ENCODE measurements at regions not wholly inside any gene's neighbourhood (a gene's known extent, or its start where the extent isn't known, plus 50 kb on each side); places are given as distances from the start of the nearest gene placed in this dataset.
"Not testable (repeated sequence)": the region's sequence is repeated elsewhere in the genome, so short reads cannot be mapped to it uniquely, and the experiment has no call there.

DNA sequence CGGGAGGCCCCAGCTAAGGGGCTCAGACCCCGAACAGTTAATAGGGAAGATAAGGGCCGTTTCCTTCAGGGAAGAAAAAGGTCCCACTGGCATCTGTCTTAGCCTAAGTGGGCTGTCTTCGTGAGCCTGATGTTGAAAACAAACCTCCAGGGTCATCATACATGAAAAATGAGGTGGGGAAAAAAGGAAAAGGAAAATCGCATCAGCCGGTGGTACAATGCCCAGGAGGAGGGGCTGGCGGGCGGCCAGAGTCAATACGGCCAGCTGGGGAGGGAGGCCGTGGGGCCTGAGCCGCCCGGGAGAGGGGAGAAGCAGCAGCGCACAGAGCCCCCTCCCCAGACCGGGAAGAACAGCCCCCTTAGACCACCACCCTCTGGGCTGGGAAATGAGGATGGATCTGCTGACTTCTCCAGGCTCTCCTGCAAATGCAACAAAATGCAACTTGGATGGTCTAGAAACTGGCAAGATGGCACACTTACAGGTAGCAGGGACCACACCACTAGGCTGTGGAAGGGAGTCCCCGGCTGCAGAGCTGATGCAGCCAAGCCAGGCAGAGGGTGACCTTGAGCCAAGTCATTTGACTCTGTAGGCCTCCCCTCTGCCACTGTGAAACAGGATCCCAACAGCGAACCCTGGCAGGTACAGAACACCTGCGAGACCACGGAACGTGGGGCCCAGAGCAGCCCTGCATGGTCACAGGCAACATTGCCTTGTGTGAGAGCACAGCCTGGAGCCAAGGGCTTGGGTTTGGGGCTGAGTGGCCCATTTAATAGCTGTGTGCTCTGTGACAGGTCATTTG, 448.5 kb downstream of the SOX9 start:
- no peak for DNase-seq

DNA sequence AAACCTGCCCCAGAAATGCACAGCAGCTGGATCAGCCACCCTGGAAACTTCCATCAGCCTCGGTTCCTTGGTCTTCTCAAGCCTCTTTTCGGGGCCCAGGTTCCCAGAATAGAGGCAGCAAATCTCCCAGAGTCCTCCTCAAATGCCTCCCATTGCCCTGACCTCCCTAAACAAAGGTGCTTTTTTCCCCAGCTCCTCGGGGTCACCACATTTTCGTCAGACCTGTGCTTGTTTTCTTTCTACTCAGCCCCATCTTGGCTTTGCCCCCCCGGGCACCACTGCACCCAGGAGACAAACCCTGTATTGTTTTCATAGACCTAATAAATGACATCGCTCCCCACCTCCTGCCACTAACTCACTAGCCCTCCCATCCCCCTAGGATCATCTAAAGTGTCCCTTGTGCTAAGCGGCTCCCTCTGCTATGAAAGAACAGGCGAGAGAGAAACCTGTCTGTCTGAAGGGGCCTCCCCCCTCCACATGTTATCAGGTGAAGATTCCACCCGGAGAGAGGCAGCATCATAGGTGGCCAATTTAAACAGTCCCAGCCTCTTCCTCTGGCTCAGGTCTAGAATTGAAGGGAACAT, 451.1 kb downstream of the SOX9 start:
- DNase-seq = no peak

DNA sequence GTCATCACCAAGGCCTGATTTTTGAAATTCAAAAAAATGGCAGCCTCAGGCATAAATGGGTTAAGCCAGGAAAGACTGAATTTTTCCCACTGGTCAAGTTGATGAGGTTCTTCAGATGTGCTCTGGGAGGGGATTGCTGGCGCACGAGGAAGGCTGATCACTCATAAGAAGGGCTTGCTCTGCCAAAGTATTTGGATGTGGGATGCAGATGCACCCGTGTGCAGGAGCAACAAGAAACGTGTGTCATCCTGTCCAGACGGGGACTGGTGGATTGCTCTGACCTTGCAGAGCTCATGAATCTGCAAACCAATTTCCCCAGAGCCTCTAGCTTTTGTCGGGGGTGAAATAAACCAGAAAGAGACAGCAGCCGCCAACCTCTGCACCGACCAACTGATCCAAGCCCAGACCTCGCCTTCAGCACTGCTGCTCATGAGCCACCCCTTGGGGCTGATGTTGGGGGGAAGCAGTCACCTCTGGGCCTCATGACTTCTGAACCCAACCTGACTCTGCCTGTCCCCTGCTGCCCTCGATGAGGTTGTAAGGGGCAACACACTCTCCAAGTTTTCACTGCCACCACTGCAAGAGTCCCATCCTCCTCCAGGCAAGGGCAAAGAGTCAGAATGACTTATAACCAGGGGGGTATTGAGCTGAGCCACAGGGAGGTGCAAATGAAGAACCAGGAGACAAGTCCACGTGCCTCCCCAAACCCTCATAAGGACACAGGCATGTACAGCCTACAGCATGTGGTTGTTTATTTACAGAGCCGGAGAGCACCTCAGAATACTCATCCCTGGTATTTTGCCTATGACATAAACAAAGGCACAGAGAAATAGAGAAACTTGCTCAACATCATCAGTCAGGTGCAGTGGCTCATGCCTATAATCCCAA, 452.0 kb downstream of the SOX9 start:
- no peak for DNase-seq

DNA sequence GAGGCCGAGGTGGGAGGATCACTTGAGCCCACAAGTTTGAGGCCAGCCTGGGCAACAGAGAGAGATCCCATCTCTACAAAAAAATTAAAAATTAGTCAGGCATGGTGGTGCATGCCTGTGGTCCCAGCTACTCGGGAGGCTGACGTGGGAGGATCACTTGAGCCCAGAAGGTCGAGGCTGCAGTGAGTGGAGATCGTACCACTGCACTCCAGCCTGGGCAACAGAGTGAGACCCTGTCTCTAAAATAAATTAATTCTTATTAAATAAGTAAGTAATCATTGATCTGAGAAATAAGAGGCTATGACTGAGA, 452.6 kb downstream of the SOX9 start:
- DNase-seq = not testable (repeated sequence)

DNA sequence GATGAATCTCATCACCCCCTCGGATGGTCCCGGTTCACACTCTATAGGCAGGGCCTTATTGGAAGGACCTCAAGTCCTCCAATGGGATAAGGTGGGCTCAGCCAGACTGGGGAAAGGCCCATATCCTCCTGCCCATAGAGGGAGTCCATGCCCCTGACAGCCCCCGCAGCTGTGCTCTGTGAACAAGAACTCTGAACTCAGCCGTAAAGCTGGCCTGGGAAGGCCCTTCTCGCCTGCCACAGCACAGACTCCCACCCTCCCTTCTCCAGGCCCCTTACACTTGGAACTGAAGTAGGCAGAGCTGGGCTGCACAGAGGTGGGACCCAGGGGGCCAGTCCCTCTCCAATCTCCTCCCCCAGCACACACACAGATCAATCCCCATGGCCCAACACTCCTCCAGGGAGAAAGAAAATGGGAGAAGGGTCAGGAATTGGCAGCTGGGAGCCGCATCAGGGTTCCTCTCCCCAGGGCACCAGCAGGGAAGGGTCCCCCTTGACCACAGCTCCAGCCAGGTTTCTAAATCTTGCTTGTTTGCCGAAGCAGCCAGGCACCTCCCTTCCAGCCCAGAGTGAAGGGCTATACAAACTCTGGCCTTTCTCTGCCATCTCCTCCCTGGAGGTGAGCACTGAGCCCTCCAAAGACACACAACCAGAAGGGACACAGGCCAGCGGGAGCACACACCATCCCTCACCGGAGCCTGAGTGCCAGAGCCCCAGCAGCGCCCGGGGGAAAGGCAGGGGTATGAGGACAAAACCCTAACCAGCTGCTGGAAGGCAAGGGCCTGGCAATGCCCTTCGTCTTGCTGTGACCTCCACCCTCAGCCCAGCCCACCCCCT, 454.1 kb downstream of the SOX9 start:
- no peak for DNase-seq

DNA sequence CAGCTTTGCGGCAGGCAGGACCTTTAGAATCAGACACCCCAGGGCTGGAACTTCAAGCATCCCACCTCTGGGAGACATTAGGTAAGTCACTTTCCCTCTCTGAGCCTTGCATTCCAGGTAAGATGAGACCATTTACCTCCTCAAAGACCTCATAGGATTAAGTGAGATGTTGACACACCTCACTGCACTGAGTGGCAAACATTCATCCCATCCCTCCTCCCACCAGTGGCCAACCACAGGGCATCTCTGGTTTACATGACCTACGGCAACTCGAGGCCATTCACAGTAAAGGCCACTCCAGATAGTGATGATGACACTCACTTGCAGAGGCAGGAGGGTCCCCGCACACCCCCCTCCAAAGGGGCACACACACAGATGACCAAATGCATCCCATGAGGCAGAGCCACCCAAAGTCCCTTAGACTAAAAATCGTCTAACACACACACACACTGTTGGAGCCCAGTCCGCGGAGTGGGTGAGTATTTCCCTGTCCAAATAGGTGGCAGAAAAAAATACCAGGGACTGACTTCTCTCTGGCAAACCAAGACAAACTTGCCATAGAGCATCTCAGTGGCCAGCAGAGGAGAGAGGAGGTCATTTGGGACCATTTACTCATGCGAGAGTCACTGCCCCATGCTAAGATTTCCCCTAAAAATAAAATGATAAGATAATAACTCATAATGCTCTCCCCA, 454.9 kb downstream of the SOX9 start:
- DNase-seq = peak in 1 of 56 donors; percentile 49

DNA sequence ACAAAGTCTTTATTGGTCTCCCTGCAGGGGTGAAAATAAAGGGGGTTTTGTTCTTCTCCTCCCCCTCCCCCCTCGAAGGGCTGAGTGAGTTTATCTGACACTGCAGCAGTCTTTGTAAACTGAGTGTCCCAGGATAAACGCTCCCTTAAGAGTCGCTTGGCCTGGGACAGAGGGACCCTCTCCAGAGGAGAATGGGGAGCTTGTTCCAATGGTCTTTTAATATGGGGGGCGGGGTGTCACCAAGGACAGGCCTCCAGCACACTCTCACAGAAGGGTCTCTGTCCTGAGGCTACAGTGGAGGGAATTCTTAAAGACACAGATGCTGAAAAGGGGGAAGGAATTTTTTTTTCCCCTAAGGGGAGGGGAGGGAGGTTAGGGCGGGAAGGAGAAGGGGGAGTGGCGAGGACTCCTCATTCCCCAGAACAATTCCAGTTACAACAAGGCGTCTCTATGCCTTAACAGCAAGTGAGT, 455.5 kb downstream of the SOX9 start:
- DNase-seq = peak in 49 of 56 donors; percentile 21 to 81 (median 52)

DNA sequence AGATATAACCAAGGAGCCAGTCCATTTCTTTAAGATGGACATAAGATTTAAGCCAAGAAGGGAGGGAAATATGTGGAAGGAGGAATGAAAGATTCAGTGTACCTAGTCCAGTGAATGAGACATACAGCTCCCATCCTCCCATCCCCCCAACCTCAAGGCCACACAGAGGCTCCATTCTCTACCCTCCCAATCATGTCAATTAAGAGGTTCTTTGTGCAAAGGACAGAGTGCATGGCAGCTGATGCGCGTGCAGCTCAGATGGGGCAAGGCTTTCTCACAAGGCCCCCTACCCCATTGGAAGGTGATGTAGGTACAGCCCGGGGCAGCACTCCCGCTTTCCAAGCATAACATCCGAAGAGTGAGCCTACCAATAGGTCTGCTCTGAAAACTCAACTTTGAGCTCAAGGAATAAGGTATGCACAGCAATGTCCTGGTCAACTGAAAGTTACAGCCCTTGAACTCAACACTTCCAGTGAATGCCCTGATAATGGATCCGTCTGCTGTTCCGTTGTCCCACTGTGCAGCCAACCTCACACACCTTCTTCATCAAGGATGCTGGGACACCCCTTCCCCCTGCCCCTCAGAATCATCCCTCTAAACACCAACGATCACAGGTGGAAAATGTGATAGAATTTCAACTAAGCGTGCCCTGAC, 458.1 kb downstream of the SOX9 start:
- peak in 21 of 56 donors; percentile 6 to 68 (median 23) for DNase-seq

DNA sequence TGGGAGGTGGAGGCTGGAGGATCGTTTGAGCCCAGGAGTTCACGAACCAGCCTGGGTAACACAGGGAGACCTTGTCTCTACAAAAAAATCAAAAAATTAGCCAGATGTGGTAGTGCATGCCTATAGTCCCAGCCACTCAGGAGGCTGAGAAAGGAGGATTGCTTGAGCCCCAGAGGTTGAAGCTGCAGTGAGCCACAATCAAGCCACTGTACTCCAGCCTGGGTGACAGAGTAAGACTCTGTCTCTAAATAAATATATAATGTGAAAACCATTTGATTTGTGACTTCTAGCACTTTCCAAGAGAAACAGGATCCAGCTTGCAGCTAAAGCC, 459.1 kb downstream of the SOX9 start:
- peak in 1 of 56 donors; percentile 30 for DNase-seq

DNA sequence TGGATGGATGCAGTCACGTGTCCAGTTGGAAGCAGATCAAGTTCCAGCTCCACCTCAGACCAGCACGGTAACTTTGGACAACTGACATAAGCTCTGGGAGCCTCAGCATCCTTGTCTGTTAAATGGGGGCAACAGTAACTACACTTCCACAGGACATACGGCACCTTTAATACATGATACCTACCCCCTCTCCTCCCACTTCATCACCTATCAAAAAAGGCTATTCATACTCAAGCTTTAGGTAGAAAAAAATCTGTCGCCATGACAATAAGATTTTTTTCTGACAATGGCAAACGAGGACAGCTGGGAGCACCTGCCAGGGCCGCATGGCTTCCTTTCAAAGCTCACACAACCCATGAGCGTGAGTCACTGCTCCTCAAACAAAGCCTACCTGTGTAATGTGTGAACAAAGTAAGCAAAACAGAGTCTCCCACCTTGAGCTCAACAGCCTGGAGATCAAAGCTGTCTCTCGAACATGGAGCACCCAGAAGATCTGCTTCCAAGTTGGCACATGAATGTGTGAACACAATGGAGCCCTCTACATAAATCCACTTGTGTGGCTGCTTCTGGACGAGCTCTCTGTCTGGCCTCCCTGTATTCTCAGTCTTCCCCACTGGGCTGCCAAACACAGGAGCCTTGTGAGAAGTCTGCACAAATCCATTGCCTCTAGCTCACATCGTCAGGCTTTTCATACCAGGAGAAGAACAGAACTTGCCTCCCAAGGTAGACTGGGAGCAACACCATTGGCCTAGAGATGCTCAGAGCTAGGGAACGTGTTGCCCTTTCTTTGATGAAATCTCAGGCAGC, 459.7 kb downstream of the SOX9 start:
- peak in 33 of 56 donors; percentile 16 to 78 (median 47) for DNase-seq

DNA sequence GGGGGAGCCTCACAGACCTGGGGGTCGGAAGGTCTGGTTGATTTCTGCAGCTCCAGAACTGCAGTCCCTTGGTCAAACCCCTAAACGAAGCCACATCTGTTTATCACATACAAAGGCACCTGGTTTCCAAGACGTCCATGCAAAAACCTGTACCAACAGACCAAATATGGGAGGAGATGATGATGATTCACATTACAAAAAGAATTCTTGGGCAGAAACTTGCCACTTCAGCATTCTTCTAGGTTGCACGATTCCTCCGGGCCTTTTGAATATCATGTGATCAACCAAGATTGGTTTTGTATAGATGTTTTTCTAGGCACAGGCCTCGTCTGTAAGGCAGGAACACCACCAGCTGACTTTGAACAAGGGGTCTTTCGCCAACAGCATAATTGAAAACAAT, 466.3 kb downstream of the SOX9 start:
- DNase-seq = no peak

DNA sequence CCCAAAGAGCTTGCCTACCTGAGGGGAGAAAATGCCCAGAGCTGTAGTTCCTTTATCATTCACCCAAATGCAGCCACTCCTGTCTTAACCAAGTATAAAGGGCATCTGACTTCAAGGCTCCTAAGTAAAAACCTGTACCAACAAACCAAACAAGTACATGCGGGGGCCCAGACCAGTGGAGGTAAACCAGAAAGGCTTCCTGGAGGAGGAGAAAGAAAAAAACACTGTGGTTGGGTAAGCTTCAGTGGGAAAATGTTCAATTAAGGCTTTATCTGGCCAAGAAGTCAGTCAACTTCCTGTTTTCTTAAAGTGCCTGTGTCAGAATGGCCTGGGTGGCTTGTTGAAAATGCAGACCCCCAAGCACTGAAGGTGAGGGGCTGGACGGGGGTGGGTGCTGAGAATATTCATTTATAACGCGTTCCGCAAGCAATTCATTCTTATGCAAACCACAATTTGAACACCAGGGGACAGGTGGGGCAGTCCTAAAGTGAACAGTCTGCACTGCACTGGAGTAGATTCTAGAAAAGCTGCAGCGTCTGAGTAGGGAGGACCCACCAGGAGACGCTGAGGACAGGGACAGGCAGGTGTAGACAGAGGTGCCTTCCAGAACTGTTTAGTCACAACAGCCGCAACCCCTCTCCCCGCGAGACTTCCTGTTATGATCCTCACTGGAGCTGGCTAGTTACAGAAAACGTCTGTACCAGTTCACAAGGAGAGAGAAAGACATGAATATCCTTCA, 467.1 kb downstream of the SOX9 start:
- no peak for DNase-seq

DNA sequence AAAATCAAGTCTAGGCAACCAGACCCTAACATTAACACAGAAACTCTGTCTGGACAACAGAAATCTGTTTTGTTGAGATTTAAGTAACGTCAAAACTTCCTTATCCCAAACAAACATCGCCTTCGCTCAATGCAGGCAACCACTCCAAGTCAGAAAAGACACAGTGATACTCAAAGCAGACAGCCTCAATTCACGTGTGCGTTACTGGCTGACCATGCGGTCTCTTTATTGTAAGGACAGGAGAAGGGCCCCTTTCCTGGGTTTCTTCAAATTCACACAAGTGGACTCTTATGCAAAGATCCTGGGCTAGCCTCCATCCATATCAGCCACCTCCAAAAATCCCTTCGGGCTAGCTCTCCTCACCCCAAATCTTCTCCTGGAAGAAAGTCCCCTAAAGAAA, 467.7 kb downstream of the SOX9 start:
- DNase-seq = no peak

DNA sequence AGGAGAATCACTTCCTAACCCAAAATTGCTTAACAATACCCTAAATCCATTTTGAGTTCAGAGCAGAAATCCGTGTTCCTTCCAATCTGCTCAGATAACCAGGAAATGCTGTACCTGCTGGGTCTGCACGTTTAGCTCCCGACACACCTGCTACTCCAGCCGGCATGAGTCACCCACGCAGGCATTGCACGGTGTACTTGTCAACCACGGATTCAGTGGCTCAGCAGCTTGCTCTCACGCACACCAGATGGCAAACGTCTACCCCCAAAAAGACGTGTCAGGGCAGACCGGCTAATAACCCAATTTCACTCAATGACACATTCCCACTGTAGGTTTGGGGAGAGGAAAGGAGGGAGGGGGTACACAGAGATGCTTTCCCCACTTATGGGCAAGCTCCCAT, 468.1 kb downstream of the SOX9 start:
- DNase-seq = peak in 32 of 56 donors; percentile 9 to 74 (median 37)

DNA sequence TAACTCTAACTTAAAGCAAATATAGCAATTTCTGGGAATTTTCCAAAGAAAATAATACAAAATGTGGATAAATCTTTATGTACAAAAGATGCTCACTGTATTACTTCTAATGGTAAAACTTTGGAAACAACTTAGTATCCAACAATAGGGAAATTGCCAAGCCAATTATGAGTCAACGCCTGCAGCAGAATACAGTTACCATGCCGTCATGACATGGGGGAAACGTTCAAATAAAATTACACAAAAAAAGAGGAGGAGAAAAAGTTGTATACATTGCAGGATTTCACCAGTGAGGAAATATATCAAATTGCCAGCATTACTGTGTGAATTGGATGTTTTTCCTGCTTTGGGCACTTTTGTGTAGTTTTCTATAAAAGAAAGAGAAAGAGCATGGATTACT, 469.6 kb downstream of the SOX9 start:
- no peak for DNase-seq

DNA sequence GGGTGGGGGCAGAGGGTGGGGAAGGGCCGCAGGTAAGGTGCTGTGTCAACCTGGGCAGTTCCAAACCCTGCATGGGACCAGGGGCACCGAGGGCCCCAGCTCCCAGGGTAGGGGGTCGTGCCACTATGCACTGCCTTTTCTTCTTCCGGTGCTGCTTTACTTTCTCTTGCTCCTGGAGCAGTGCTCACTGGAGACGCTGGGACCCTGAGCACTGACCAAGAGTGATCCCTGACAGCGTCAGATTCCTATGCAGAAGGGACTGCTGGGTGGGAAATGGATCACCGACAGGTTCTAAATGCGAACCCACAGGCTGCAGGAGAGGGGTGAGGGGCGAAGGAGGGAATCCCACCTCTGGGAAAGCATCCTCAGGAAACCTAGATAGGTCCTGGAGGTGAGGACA, 470.1 kb downstream of the SOX9 start:
- no peak for DNase-seq

DNA sequence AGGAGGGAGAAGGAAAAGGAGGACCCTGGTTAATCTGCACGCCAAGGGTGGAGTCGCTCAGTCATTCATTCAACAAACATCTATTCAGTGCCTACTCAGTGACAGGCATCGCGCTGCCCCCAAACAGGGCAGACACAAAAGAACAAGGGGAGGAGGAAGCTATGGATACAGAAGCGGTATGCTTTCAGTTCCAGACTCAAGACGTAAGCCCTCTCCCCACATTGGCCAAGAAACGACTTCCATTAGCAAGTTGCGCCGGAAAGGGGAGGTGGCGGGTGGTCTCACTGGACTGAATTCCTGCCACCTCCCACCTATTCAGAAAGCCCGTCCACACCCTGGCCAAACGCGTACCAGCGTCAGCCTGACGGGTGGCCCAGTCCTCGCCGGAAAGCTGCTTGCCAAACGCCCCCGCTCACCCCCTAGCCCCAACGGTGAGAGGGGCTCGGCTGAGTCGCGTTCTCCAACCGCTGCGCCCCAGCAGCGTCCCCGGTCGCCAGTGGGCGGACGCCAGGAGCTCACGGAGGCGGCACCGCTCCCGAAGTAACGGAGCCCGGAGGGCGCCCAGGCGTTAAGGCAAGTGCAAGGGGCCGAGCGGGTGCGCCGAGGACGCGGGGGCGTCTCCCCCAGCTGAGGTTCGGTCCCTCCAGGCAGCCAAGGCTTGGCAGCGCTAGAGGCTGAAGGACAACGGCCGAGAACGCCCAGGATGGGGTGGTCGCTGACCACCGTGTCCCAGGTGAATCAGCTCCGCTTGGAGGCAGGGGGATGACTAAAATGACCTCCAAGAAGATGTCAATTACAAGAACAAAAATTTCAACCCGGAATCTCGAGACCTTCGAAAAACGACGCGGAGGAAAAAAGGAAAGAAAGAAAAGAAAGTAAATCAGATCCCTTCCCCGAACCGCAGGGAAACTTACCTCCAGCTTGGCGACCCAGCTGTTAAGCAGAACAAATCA, 470.7 kb downstream of the SOX9 start:
- DNase-seq = peak in 9 of 56 donors; percentile 23 to 60 (median 35)

Measured in nucleus accumbens (tissue), 56 donors.